ENCODE measurements at regions not wholly inside any gene's neighbourhood (a gene's known extent, or its start where the extent isn't known, plus 50 kb on each side); places are given as distances from the start of the nearest gene placed in this dataset.
"Not testable (repeated sequence)": the region's sequence is repeated elsewhere in the genome, so short reads cannot be mapped to it uniquely, and the experiment has no call there.

DNA sequence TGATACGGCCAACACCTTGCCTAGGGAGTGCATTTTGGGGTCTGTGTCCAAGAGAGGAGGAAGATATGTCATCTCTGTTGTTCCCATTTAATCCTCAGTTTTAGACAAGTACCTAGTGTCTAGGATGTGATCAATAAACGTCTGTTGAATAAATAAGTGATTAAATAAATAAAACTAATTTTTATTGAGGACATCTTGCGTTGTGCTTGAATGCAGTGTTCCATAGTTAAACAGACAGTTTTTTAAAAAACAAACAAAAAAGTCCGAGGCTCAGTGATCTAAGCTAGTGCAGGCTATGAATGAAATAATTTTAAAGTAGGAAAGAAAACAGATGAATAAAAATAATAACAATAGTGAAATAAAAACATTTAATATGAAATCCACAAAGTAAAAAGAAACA, 283.0 kb upstream of the MAF start:
- no peak overlapping the region for H3K4me3 ChIP-seq (replicated peaks; ENCODE audit: low read depth, low read length)
- TF ChIP-seq CTCF (IDR thresholded peaks at IDR 0.05; ENCODE audit: low read length, missing control alignments): no peak
- no peak for DNase-seq (ENCODE audit: low read depth)

DNA sequence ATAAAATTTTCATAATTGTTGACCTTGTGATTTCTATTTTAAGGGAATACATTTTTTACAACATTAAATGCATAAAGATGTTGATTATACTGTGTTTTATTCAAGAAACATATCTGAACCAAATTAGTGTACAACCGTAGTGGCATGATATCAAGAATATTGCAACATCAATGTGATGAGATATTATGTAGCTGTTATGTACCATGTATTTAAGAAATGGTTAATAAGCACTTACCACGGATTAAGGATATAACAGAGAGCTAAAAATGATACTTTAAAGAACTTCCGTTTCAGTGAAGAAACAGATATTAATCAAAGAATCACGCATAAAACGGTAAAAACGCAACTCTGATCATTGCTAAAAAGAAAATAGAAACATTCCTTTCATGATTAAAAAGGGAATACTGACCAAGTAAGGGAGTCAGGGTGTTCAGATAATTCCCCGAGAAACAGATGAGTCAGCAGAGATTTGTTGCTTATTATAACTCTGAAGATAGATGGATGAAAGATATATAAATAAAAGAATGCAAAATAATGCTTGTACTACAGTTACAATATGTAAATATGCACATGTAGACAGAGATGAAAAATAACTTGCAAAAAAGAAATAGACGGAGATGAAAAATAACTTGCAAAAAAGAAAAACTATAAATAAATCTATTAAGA, 281.9 kb upstream of the MAF start:
- H3K4me3 ChIP-seq (replicated peaks; ENCODE audit: low read depth, low read length): no peak overlapping the region
- DNase-seq (ENCODE audit: low read depth): no peak
- TF ChIP-seq CTCF (IDR thresholded peaks at IDR 0.05; ENCODE audit: low read length, missing control alignments): no peak

DNA sequence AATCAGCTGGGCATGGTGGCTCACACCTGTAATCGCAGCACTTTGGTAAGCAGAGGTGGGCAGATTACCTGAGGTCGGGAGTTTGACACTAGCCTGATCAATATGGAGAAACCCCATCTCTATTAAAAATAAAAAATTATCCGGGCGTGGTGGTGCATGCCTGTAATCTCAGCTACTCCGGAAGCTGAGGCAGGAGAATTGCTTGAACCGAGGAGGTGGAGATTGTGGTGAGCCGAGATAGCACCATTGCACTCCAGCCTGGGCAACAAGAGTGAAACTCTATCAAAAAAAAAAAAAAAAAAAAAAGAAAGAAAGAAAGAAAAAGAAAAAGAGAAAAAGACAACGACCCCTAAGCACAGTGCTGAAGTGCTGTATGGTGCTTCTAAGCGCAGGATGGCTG, 280.6 kb upstream of the MAF start:
- not testable (repeated sequence) for H3K4me3 ChIP-seq (replicated peaks; ENCODE audit: low read depth, low read length); DNase-seq (ENCODE audit: low read depth)

- DNase-seq (ENCODE audit: low read depth): no peak
- TF ChIP-seq CTCF (IDR thresholded peaks at IDR 0.05; ENCODE audit: low read length, missing control alignments): no peak
- no peak overlapping the region for H3K4me3 ChIP-seq (replicated peaks; ENCODE audit: low read depth, low read length)
Observed at GRCh38 chr16:79876332-79876730, 275.8 kb upstream of the MAF start.

- TF ChIP-seq CTCF (IDR thresholded peaks at IDR 0.05; ENCODE audit: low read length, missing control alignments): no peak
- DNase-seq (ENCODE audit: low read depth): no peak
- no peak overlapping the region for H3K4me3 ChIP-seq (replicated peaks; ENCODE audit: low read depth, low read length)
Observed at GRCh38 chr16:79874391-79874790, 273.9 kb upstream of the MAF start.

- no peak for DNase-seq (ENCODE audit: low read depth)
- TF ChIP-seq CTCF (IDR thresholded peaks at IDR 0.05; ENCODE audit: low read length, missing control alignments): no peak
Observed at GRCh38 chr16:79873825-79874224, 273.3 kb upstream of the MAF start.

GRCh38 chr16:79871906-79872305, 271.4 kb upstream of the MAF start:
- DNase-seq (ENCODE audit: low read depth): no peak
- no peak for TF ChIP-seq CTCF (IDR thresholded peaks at IDR 0.05; ENCODE audit: low read length, missing control alignments)
- no peak overlapping the region for H3K4me3 ChIP-seq (replicated peaks; ENCODE audit: low read depth, low read length)

More at GRCh38 chr16:79873825-79874224, 273.3 kb upstream of the MAF start:
- no peak overlapping the region for H3K4me3 ChIP-seq (replicated peaks; ENCODE audit: low read depth, low read length)
